ENCODE measurements at regions not wholly inside any gene's neighbourhood (a gene's known extent, or its start where the extent isn't known, plus 50 kb on each side); places are given as distances from the start of the nearest gene placed in this dataset.

DNA sequence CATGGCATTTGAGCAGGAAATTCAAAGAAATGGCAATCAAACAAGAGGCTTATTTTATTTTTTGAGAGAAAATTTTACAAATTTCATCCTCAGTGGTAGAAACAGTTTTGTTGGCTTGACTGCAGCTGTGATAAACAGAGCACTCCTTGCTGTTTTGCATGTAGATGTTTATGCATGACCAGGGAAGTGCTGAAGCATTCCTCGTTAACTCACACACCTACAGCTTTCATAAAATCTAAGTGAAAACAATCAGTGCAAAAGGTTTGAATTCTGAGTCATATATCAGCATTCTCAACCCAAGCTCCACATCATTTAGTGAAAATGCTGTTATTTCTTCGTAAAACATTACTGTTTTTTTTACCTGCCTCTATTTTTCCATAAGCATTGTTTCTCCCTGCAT is 146.6 kb upstream of the CCDC68 start:
- TF ChIP-seq, protein P1, sequence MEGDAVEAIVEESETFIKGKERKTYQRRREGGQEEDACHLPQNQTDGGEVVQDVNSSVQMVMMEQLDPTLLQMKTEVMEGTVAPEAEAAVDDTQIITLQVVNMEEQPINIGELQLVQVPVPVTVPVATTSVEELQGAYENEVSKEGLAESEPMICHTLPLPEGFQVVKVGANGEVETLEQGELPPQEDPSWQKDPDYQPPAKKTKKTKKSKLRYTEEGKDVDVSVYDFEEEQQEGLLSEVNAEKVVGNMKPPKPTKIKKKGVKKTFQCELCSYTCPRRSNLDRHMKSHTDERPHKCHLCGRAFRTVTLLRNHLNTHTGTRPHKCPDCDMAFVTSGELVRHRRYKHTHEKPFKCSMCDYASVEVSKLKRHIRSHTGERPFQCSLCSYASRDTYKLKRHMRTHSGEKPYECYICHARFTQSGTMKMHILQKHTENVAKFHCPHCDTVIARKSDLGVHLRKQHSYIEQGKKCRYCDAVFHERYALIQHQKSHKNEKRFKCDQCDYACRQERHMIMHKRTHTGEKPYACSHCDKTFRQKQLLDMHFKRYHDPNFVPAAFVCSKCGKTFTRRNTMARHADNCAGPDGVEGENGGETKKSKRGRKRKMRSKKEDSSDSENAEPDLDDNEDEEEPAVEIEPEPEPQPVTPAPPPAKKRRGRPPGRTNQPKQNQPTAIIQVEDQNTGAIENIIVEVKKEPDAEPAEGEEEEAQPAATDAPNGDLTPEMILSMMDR (IDR thresholded peaks at IDR 0.05), result no peak
- no peak for ATAC-seq
- CTCF ChIA-PET, result no interaction called here

DNA sequence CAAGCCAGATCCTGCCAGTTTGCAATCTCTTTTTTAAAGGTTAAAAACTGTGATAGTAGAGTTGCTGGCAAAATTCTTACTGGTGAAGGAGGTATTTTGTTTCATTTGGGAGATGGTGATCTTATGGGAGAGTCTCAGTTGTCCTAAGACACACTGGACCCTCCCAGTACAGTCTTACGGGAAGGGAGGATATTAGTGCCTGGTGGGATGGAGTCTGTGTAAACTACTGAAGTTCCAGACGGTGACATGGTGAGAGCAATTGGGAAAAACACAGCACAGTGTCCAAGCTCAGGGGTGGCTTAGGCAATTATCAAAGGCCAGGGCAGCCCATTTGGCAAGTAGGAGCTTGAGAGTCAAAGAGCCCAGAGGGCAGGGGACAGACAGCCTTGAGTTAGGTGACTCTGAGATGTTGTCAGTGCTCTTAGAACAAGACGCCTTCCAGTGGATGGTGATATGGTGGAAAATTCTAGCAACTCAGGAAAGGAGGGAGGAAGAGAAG is 143.7 kb upstream of the CCDC68 start:
- no peaks in the 10 kb centered on the region for H3K27me3 Mint-ChIP-seq
- ChIA-PET CTCF (no interaction called here), POLR2A (no interaction called here)
- TF ChIP-seq, protein P1 (IDR thresholded peaks at IDR 0.05), result no peak
- no peaks in the 10 kb centered on the region for H3K4me1 Mint-ChIP-seq (ENCODE audit: low read depth)
- DNase-seq (no peak), ATAC-seq (no peak)
- H3K27ac Mint-ChIP-seq, result no peak overlapping the region
- H3K36me3 Mint-ChIP-seq (ENCODE audit: low read depth), result no peaks in the 10 kb centered on the region
- intact Hi-C loops (cut with micrococcal nuclease), result no loop called here
- peaks cover 1% of the 10 kb centered on the region for H3K9me3 Mint-ChIP-seq
- H3K4me3 Mint-ChIP-seq, result no peak overlapping the region

More for the DNA sequence above, 146.6 kb upstream of the CCDC68 start:
- Mint-ChIP-seq H3K9me3 (peaks cover 1% of the 10 kb centered on the region), H3K36me3 (ENCODE audit: low read depth) (no peaks in the 10 kb centered on the region), H3K4me3 (no peak overlapping the region), H3K27ac (no peak overlapping the region), H3K27me3 (no peaks in the 10 kb centered on the region), H3K4me1 (ENCODE audit: low read depth) (no peaks in the 10 kb centered on the region)
- intact Hi-C loops (cut with micrococcal nuclease), result no loop called here
- POLR2A ChIA-PET, result no interaction called here
- no peak for DNase-seq

DNA sequence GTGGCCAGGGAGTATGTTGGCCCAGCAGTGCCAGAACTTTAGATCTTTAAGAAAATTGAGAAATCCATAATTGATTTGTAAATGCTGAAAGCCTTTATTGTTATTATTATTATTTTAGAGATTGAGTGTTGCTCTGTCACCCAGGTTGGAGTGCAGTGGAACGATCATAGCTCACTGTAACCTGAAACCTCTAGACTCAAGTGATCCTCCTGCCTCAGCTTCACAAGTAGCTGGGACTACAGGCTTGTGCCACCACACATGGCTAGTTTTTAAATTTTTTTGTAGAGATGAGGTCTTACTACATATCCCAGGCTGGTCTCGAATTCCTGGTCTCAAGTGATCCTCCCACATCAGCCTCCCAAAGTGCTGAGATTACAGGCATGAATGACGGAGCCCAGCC is 143.2 kb upstream of the CCDC68 start:
- Mint-ChIP-seq H3K27ac (no peak overlapping the region), H3K9me3 (peaks cover 1% of the 10 kb centered on the region), H3K36me3 (ENCODE audit: low read depth) (no peaks in the 10 kb centered on the region), H3K4me3 (no peak overlapping the region), H3K27me3 (no peaks in the 10 kb centered on the region), H3K4me1 (ENCODE audit: low read depth) (no peaks in the 10 kb centered on the region)
- ChIA-PET POLR2A (no interaction called here), CTCF (no interaction called here)
- TF ChIP-seq, protein P1 (IDR thresholded peaks at IDR 0.05), result no peak
- intact Hi-C loops (cut with micrococcal nuclease), result no loop called here
- no peak for ATAC-seq
- DNase-seq, result no peak

DNA sequence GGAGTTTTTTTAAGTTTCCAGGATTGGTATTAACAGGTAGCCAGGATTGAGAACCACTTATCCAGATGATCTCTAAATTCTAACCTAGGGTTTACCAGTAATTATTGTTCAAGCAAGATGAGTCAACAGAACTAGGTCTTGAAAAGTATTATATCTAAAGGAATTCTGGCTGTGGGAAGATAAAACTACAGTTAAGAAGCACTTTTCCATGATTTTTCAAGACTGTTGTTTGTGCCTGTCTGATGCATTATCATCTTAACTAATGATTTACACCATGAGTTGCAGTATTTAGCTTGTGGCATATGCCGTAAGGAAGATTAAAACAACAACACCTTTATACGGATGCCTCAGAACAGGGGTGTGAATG is 142.2 kb upstream of the CCDC68 start:
- intact Hi-C loops (cut with micrococcal nuclease), result no loop called here
- DNase-seq (no peak), ATAC-seq (no peak)
- ChIA-PET CTCF (no interaction called here), POLR2A (no interaction called here)
- H3K27ac Mint-ChIP-seq, result no peak overlapping the region
- TF ChIP-seq, protein P1 (IDR thresholded peaks at IDR 0.05), result no peak
- H3K4me1 Mint-ChIP-seq (ENCODE audit: low read depth), result no peaks in the 10 kb centered on the region
- H3K4me3 Mint-ChIP-seq, result no peak overlapping the region
- H3K9me3 Mint-ChIP-seq, result peaks cover 1% of the 10 kb centered on the region
- no peaks in the 10 kb centered on the region for H3K36me3 Mint-ChIP-seq (ENCODE audit: low read depth)
- no peaks in the 10 kb centered on the region for H3K27me3 Mint-ChIP-seq

DNA sequence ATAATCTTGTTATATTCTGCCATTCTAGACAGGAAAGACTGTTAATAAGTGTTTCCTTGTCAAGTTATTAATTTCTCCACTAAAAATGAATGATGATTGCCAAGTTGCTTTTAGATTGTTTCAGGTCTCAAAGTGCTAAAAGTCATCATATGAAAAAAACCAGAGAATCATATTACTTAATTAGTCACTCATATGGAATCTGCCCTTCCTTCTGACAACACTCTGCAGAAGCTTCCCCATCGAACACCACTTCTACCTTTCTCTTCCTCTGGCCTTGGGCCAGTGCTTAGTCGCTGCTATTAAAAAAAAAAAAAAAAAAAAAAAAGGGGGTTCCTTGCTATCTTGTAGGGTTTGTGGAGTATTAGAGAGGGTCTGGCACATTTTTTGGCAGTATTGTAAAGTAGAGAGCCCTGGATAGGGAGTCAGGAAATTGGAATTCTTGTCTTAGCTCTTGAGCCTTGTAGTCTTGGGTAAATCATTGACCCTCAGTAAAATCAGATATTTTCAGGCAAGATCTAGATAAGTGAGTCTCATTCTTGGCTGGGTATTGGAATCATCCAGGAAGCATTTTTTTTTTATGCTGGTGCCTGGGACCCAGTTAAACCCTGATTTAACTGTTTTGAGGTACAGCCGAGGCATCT is 141.7 kb upstream of the CCDC68 start:
- Mint-ChIP-seq H3K27ac (no peak overlapping the region), H3K4me3 (no peak overlapping the region), H3K4me1 (ENCODE audit: low read depth) (no peaks in the 10 kb centered on the region), H3K27me3 (no peaks in the 10 kb centered on the region), H3K36me3 (ENCODE audit: low read depth) (no peaks in the 10 kb centered on the region), H3K9me3 (peaks cover 1% of the 10 kb centered on the region)
- TF ChIP-seq, protein P1 (IDR thresholded peaks at IDR 0.05), result no peak
- ATAC-seq, result no peak
- intact Hi-C loops (cut with micrococcal nuclease), result no loop called here
- POLR2A ChIA-PET, result no interaction called here
- no peak for DNase-seq
- CTCF ChIA-PET, result no interaction called here

Measured in activated CD8-positive, alpha-beta T cell treated with anti-CD3 and anti-CD28 coated beads for 36 hours (primary cell).